ENCODE measurements at regions not wholly inside any gene's neighbourhood (a gene's known extent, or its start where the extent isn't known, plus 50 kb on each side); places are given as distances from the start of the nearest gene placed in this dataset.

DNA sequence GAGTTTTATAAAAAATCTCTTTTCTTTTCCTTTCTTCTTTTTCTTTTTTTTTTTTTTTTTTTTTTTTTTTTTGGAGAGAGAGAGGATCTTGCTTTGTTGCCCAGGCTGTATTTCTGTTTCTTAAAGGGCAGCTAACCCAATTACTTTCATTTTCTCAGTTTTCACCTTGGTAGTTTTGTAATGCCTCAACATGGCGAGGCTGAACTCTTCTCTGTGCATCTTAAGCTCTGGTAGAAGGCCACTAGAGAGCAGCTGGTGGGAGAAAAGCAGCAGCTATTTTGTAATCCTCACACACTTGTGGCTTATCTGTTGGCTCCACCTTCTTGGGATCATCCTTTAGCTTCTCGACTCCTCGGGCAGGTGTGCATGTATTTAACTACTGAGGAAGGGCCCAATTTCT lies 152.2 kb upstream of the MEIS2 start:
- no peak for TF ChIP-seq EZH2 (IDR thresholded peaks at IDR 0.05)
- TF ChIP-seq, protein P1, sequence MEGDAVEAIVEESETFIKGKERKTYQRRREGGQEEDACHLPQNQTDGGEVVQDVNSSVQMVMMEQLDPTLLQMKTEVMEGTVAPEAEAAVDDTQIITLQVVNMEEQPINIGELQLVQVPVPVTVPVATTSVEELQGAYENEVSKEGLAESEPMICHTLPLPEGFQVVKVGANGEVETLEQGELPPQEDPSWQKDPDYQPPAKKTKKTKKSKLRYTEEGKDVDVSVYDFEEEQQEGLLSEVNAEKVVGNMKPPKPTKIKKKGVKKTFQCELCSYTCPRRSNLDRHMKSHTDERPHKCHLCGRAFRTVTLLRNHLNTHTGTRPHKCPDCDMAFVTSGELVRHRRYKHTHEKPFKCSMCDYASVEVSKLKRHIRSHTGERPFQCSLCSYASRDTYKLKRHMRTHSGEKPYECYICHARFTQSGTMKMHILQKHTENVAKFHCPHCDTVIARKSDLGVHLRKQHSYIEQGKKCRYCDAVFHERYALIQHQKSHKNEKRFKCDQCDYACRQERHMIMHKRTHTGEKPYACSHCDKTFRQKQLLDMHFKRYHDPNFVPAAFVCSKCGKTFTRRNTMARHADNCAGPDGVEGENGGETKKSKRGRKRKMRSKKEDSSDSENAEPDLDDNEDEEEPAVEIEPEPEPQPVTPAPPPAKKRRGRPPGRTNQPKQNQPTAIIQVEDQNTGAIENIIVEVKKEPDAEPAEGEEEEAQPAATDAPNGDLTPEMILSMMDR (IDR thresholded peaks at IDR 0.05), result no peak
- TF ChIP-seq EZH2phosphoT487 (IDR thresholded peaks at IDR 0.05), result no peak

Data from neural progenitor cell (in vitro differentiated cells).